HG02642 (cell line): ENCODE measurements at regions not wholly inside any gene's neighbourhood (a gene's known extent, or its start where the extent isn't known, plus 50 kb on each side); places are given as distances from the start of the nearest gene placed in this dataset.
"Not testable (repeated sequence)": the region's sequence is repeated elsewhere in the genome, so short reads cannot be mapped to it uniquely, and the experiment has no call there.

ENCODE experiments used
- ATAC-seq: cut with Tn5 transposase; IDR thresholded peaks from one replicate; pipeline ENCODE4 v1.9.1; 2021; ENCODE audit warnings: mild to moderate bottlenecking; ENCODE audit not compliant: unreplicated experiment, poor library complexity

GRCh38 chr18:40168026-40168425 lies 1787.0 kb upstream of the PIK3C3 start:
- ATAC-seq, result no peak

- no peak for ATAC-seq
These were observed 1791.8 kb upstream of the PIK3C3 start for GRCh38 chr18:40163254-40163653.

GRCh38 chr18:40160361-40160760 lies 1794.7 kb upstream of the PIK3C3 start:
- no peak for ATAC-seq

- ATAC-seq, result no peak
These were observed 1795.7 kb upstream of the PIK3C3 start for GRCh38 chr18:40159141-40160017.

- ATAC-seq, result no peak
These were observed 1797.9 kb upstream of the PIK3C3 start for GRCh38 chr18:40157120-40157519.

- ATAC-seq, result no peak
These were observed 1802.2 kb upstream of the PIK3C3 start for GRCh38 chr18:40152859-40153258.

GRCh38 chr18:40148960-40149359 lies 1806.1 kb upstream of the PIK3C3 start:
- no peak for ATAC-seq

GRCh38 chr18:40133253-40133652 lies 1821.8 kb upstream of the PIK3C3 start:
- ATAC-seq, result no peak

GRCh38 chr18:40132438-40132837 lies 1822.6 kb upstream of the PIK3C3 start:
- not testable (repeated sequence) for ATAC-seq

- no peak for ATAC-seq
These were observed 1830.9 kb upstream of the PIK3C3 start for GRCh38 chr18:40124107-40124506.

- no peak for ATAC-seq
These were observed 1834.1 kb upstream of the PIK3C3 start for GRCh38 chr18:40120796-40121391.

GRCh38 chr18:40120356-40120755 lies 1834.7 kb upstream of the PIK3C3 start:
- no peak for ATAC-seq

- ATAC-seq, result not testable (repeated sequence)
These were observed 1835.5 kb upstream of the PIK3C3 start for GRCh38 chr18:40119581-40119980.

- no peak for ATAC-seq
These were observed 1844.6 kb upstream of the PIK3C3 start for GRCh38 chr18:40110455-40110854.

- no peak for ATAC-seq
These were observed 1845.6 kb upstream of the PIK3C3 start for GRCh38 chr18:40109252-40110049.

- no peak for ATAC-seq
These were observed 1846.4 kb upstream of the PIK3C3 start for GRCh38 chr18:40108596-40108995.

- ATAC-seq, result no peak
These were observed 1852.1 kb upstream of the PIK3C3 start for GRCh38 chr18:40102903-40103302.

GRCh38 chr18:40099641-40100040 lies 1855.4 kb upstream of the PIK3C3 start:
- no peak for ATAC-seq

GRCh38 chr18:40096675-40097074 lies 1858.4 kb upstream of the PIK3C3 start:
- ATAC-seq, result no peak

GRCh38 chr18:40094441-40094840 lies 1860.6 kb upstream of the PIK3C3 start:
- no peak for ATAC-seq

- no peak for ATAC-seq
These were observed 1866.9 kb upstream of the PIK3C3 start for GRCh38 chr18:40088130-40088529.
